Endodermal cell (in vitro differentiated cells): ENCODE measurements at regions not wholly inside any gene's neighbourhood (a gene's known extent, or its start where the extent isn't known, plus 50 kb on each side); places are given as distances from the start of the nearest gene placed in this dataset.

ENCODE experiments used
- DNase-seq: peaks from one replicate; pipeline ENCODE4 v3.0.0-alpha.2; 2017
- H3K27ac ChIP-seq: 2 replicates; pipeline ENCODE4 v1.5.1; 2013; ENCODE audit warnings: mild to moderate bottlenecking, low read depth, low read length, moderate library complexity
- H3K27me3 ChIP-seq: 2 replicates; pipeline ENCODE4 v1.6.1; 2013; ENCODE audit warnings: mild to moderate bottlenecking, low read length, moderate library complexity; ENCODE audit not compliant: insufficient read depth, control insufficient read depth, poor library complexity, severe bottlenecking
- H3K36me3 ChIP-seq: 2 replicates; pipeline ENCODE4 v1.7.0; 2013; ENCODE audit warnings: mild to moderate bottlenecking, low read length, moderate library complexity; ENCODE audit not compliant: control insufficient read depth, insufficient read depth
- H3K4me1 ChIP-seq: one replicate; pipeline ENCODE4 v1.7.0; 2013; ENCODE audit warnings: low read length; ENCODE audit not compliant: control insufficient read depth, insufficient read depth
- H3K4me3 ChIP-seq: 2 replicates; pipeline ENCODE4 v1.5.1; 2013; ENCODE audit warnings: mild to moderate bottlenecking, low read length, moderate library complexity
- H3K9ac ChIP-seq: 2 replicates; pipeline ENCODE4 v1.6.1; 2013; ENCODE audit warnings: mild to moderate bottlenecking, low read length, moderate library complexity; ENCODE audit not compliant: poor library complexity, severe bottlenecking; ENCODE audit errors: extremely low read depth
- H3K9me3 ChIP-seq: 2 replicates; pipeline ENCODE4 v1.6.1; 2013; ENCODE audit warnings: mild to moderate bottlenecking, low read length, moderate library complexity; ENCODE audit not compliant: control insufficient read depth
- H3K27ac Mint-ChIP-seq: 2 replicates; pipeline ENCODE4 v1.8.0; 2020; ENCODE audit warnings: mixed read lengths
- H3K27me3 Mint-ChIP-seq: 2 replicates; pipeline ENCODE4 v1.8.0; 2021; ENCODE audit warnings: mild to moderate bottlenecking, mixed read lengths; ENCODE audit not compliant: insufficient read depth
- H3K36me3 Mint-ChIP-seq: 2 replicates; pipeline ENCODE4 v1.8.0; 2020; ENCODE audit warnings: low read depth, mixed read lengths
- H3K4me1 Mint-ChIP-seq: 2 replicates; pipeline ENCODE4 v1.8.0; 2020; ENCODE audit warnings: mixed read lengths
- H3K4me3 Mint-ChIP-seq: 2 replicates; pipeline ENCODE4 v1.8.0; 2020; ENCODE audit warnings: mild to moderate bottlenecking, moderate library complexity, mixed read lengths
- H3K9me3 Mint-ChIP-seq: 2 replicates; pipeline ENCODE4 v1.8.0; 2020; ENCODE audit warnings: mild to moderate bottlenecking, mixed read lengths
- whole genome bisulfite sequencing, 2 experiments: methylation state at CpG; one replicate each; pipeline versions ENCODE4 v1.1.5 to v1.1.7; 2013; ENCODE audit warnings: missing lambda C conversion rate in 2 of 2, mixed read lengths in 1 of 2; ENCODE audit not compliant: insufficient coverage in 1 of 2, insufficient read length in 1 of 2; 5-methylcytosine and 5-hydroxymethylcytosine counted together
- TF ChIP-seq, protein P1 (sequence below): fragments of 200-600 bp; sonication (generic); conservative IDR thresholded peaks from 2 replicates; pipeline ENCODE4 v1.5.0; 2021; ENCODE audit warnings: antibody characterized with exemption, mild to moderate bottlenecking

DNA sequence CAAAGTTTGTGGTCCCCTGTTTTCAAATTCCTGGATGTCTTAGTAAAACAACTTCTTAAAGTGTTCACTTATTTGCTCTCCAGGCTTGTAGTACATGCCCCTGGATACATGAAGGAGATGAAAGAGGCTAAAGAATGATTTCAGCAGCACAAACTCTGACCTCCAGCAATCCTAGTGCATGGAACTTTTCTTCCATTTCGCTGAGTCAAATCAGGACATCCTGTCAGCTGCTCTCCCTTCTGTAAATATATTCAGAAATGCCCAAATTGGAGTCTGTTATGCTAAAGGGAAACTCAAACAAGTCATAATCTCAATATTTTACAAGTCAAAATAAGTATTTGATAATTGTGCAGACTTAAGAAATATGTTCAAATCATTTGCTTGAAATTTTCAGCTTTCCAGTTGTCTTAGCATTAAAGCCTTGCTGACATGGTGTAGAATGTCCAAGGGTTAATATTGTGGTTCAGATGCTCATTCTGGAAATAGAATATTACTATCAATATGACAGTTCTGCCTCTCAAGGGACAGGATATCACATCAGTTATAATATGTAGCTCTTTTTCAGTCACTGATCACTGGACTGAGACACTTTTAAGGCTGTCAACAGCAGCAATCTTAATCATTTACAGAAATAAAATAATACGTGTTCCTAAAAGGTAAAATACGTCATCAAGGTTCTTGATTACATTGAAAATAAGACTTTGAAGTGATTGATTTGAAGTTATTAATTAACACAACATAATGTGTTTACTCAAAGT lies 1157.3 kb downstream of the PLA2G4A start:
- 90% methylated on average over 3 of the region's 3 CpGs; no CpG with 5 or more reads in 1 of the 2 experiments for WGBS, 2 experiments
- H3K36me3 Mint-ChIP-seq: no peaks in the 10 kb centered on the region
- H3K4me1 Mint-ChIP-seq: no peaks in the 10 kb centered on the region
- H3K27me3 ChIP-seq: no peaks in the 10 kb centered on the region
- TF ChIP-seq, protein P1, sequence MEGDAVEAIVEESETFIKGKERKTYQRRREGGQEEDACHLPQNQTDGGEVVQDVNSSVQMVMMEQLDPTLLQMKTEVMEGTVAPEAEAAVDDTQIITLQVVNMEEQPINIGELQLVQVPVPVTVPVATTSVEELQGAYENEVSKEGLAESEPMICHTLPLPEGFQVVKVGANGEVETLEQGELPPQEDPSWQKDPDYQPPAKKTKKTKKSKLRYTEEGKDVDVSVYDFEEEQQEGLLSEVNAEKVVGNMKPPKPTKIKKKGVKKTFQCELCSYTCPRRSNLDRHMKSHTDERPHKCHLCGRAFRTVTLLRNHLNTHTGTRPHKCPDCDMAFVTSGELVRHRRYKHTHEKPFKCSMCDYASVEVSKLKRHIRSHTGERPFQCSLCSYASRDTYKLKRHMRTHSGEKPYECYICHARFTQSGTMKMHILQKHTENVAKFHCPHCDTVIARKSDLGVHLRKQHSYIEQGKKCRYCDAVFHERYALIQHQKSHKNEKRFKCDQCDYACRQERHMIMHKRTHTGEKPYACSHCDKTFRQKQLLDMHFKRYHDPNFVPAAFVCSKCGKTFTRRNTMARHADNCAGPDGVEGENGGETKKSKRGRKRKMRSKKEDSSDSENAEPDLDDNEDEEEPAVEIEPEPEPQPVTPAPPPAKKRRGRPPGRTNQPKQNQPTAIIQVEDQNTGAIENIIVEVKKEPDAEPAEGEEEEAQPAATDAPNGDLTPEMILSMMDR: no peak
- no peaks in the 10 kb centered on the region for H3K4me1 ChIP-seq
- no peaks in the 10 kb centered on the region for H3K27me3 Mint-ChIP-seq
- H3K9me3 Mint-ChIP-seq: peaks cover 4% of the 10 kb centered on the region
- no peak overlapping the region for H3K4me3 Mint-ChIP-seq
- no peak overlapping the region for H3K4me3 ChIP-seq
- no peak overlapping the region for H3K27ac Mint-ChIP-seq
- no peak overlapping the region for H3K27ac ChIP-seq
- H3K9me3 ChIP-seq: no peaks in the 10 kb centered on the region
- H3K9ac ChIP-seq: no peak overlapping the region
- no peak for DNase-seq
- no peaks in the 10 kb centered on the region for H3K36me3 ChIP-seq

DNA sequence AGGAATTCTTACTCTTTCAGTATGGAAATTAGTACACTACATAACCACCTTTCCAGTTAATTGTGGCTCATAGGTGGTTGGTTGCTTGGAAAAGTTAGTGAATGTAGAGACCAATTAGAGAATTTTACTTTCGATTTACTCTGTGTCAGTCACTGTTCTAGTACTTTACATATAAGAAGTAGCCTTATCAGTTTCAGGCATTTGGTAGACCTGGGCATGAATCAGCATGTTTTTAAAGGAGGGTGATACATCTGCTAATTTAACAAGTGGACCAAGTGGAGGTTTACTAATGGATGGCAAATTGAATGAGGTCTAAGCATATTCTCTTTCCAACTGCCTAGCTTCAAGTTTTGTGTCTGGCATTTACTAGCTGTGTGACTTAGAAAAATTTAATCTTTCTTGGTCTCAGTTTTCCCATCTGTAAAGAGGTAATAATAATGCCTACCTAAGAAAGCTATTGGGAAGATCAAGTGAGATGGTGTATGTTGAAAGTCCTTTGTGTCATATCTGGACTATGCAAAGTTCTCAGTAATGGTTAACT lies 1158.6 kb downstream of the PLA2G4A start:
- H3K36me3 Mint-ChIP-seq: no peaks in the 10 kb centered on the region
- TF ChIP-seq, protein P1: no peak

GRCh38 chr1:187991944-187992343 lies 1163.2 kb downstream of the PLA2G4A start:
- no peaks in the 10 kb centered on the region for H3K9me3 Mint-ChIP-seq

More for the DNA sequence above, 1158.6 kb downstream of the PLA2G4A start:
- DNase-seq: no peak
- Histone ChIP-seq H3K4me1 (no peaks in the 10 kb centered on the region), H3K27ac (no peak overlapping the region), H3K9ac (no peak overlapping the region), H3K9me3 (no peaks in the 10 kb centered on the region), H3K27me3 (no peaks in the 10 kb centered on the region), H3K4me3 (no peak overlapping the region), H3K36me3 (no peaks in the 10 kb centered on the region)
- Mint-ChIP-seq H3K27ac (no peak overlapping the region), H3K4me3 (no peak overlapping the region), H3K27me3 (no peaks in the 10 kb centered on the region), H3K4me1 (peaks cover 2% of the 10 kb centered on the region), H3K9me3 (no peaks in the 10 kb centered on the region)
- WGBS, 2 experiments: 100% methylated on average over 1 of the region's 1 CpG; no CpG with 5 or more reads in 1 of the 2 experiments

More at GRCh38 chr1:187991944-187992343, 1163.2 kb downstream of the PLA2G4A start:
- Histone ChIP-seq H3K27ac (no peak overlapping the region), H3K4me3 (no peak overlapping the region), H3K36me3 (no peaks in the 10 kb centered on the region), H3K9me3 (no peaks in the 10 kb centered on the region), H3K27me3 (no peaks in the 10 kb centered on the region), H3K9ac (no peak overlapping the region), H3K4me1 (no peaks in the 10 kb centered on the region)
- Mint-ChIP-seq H3K36me3 (no peaks in the 10 kb centered on the region), H3K27me3 (peaks cover 13% of the 10 kb centered on the region), H3K27ac (no peak overlapping the region), H3K4me1 (peaks cover 11% of the 10 kb centered on the region), H3K4me3 (no peak overlapping the region)
- DNase-seq: no peak
- TF ChIP-seq, protein P1: no peak
